Esophagus (tissue), 2 donors: ENCODE measurements at regions not wholly inside any gene's neighbourhood (a gene's known extent, or its start where the extent isn't known, plus 50 kb on each side); places are given as distances from the start of the nearest gene placed in this dataset.
A peak's percentile ranks its signal among the peaks of the same experiment; 100 is the strongest.
"Not testable (repeated sequence)": the region's sequence is repeated elsewhere in the genome, so short reads cannot be mapped to it uniquely, and the experiment has no call there.

Source experiments
- H3K27ac ChIP-seq, 2 donors: one replicate each; pipeline ENCODE4 v1.5.1; 2013; ENCODE audit warnings: low read depth in 2 of 2, mild to moderate bottlenecking in 2 of 2, inconsistent platforms in 1 of 2, low read length in 1 of 2, moderate library complexity in 1 of 2
- H3K27me3 ChIP-seq, 2 donors: one replicate each; pipeline ENCODE4 v1.6.1; 2013; ENCODE audit warnings: low read length in 2 of 2, control low read depth in 1 of 2, mild to moderate bottlenecking in 1 of 2; ENCODE audit not compliant: insufficient read depth in 2 of 2, control insufficient read depth in 1 of 2
- H3K36me3 ChIP-seq, 2 donors: one replicate each; pipeline ENCODE4 v1.6.1; 2013; ENCODE audit warnings: low read length in 1 of 2; ENCODE audit not compliant: control insufficient read depth in 2 of 2, insufficient read depth in 2 of 2
- H3K4me1 ChIP-seq, 2 donors: one replicate each; pipeline ENCODE4 v1.6.1; 2013; ENCODE audit warnings: low read length in 1 of 2; ENCODE audit not compliant: control insufficient read depth in 2 of 2, insufficient read depth in 2 of 2
- H3K4me3 ChIP-seq, 2 donors: one replicate each; pipeline ENCODE4 v1.5.1; 2013; ENCODE audit warnings: low read length in 2 of 2, mild to moderate bottlenecking in 2 of 2, low read depth in 1 of 2, moderate library complexity in 1 of 2
- H3K9me3 ChIP-seq, 2 donors: one replicate each; pipeline ENCODE4 v1.6.1; 2013; ENCODE audit warnings: mild to moderate bottlenecking in 2 of 2, low read depth in 1 of 2, low read length in 1 of 2, moderate library complexity in 1 of 2; ENCODE audit not compliant: control insufficient read depth in 2 of 2, insufficient read depth in 1 of 2
- WGBS, 2 donors: extraction: QIAGEN DNeasy Blood & Tissue Kit; methylation state at CpG; one replicate each; pipeline ENCODE4 v1.1.7; 2013; 5-methylcytosine and 5-hydroxymethylcytosine counted together
- donor health status: healthy with polysubstance abuse.
- donor health status: Bipolar disorder and iron deficiency.

- Histone ChIP-seq H3K4me1 (no peaks in the 10 kb centered on the region), H3K9me3 (no peaks in the 10 kb centered on the region), H3K4me3 (no peak overlapping the region), H3K27ac (no peak overlapping the region), H3K27me3 (no peaks in the 10 kb centered on the region), H3K36me3 (no peaks in the 10 kb centered on the region)
- 88 to 90% methylated on average over 5 of the region's 5 CpGs for WGBS, 2 donors
These were observed 133.2 kb downstream of the MRPL57 start for GRCh38 chr13:21309542-21310172.

- Histone ChIP-seq H3K27ac (no peak overlapping the region), H3K9me3 (no peaks in the 10 kb centered on the region), H3K27me3 (no peaks in the 10 kb centered on the region), H3K4me3 (no peak overlapping the region), H3K4me1 (no peaks in the 10 kb centered on the region), H3K36me3 (no peaks in the 10 kb centered on the region)
- WGBS, 2 donors, result 51 to 53% methylated on average over 3 of the region's 3 CpGs
These were observed 133.8 kb downstream of the MRPL57 start for GRCh38 chr13:21310220-21310619.

GRCh38 chr13:21314976-21315375 is 138.5 kb downstream of the MRPL57 start:
- H3K4me1 ChIP-seq, H3K27me3 ChIP-seq, H3K36me3 ChIP-seq, H3K9me3 ChIP-seq, H3K27ac ChIP-seq, H3K4me3 ChIP-seq: not testable (repeated sequence)
- 97 to 100% methylated on average over 1 of the region's 1 CpG for whole genome bisulfite sequencing, 2 donors

- H3K27me3 ChIP-seq, result no peaks in the 10 kb centered on the region
- H3K27ac ChIP-seq, result no peak overlapping the region
- H3K9me3 ChIP-seq, result no peaks in the 10 kb centered on the region
- peaks cover 0 to 2% of the 10 kb centered on the region in 2 donors for H3K36me3 ChIP-seq
- no peak overlapping the region for H3K4me3 ChIP-seq
- no peaks in the 10 kb centered on the region for H3K4me1 ChIP-seq
These were observed 139.9 kb downstream of the MRPL57 start for GRCh38 chr13:21316376-21316775.

GRCh38 chr13:21318891-21319532 is 140.1 kb downstream of the ZDHHC20 start:
- 58 to 61% methylated on average over 50 of the region's 50 CpGs for WGBS, 2 donors
- peak overlapping the region in 1 of 2 donors; percentile 19 for H3K4me3 ChIP-seq
- H3K9me3 ChIP-seq, result no peaks in the 10 kb centered on the region
- H3K4me1 ChIP-seq, result no peaks in the 10 kb centered on the region
- no peak overlapping the region for H3K27ac ChIP-seq
- no peaks in the 10 kb centered on the region for H3K27me3 ChIP-seq
- H3K36me3 ChIP-seq, result peaks cover 0 to 7% of the 10 kb centered on the region in 2 donors

- H3K36me3 ChIP-seq, result peaks cover 0 to 7% of the 10 kb centered on the region in 2 donors
- WGBS, 2 donors, result 97 to 98% methylated on average over 40 of the region's 40 CpGs
These were observed 139.0 kb downstream of the ZDHHC20 start for GRCh38 chr13:21319869-21320641.

GRCh38 chr13:21320642-21321034 is 138.5 kb downstream of the ZDHHC20 start:
- 89 to 90% methylated on average over 7 to 8 of the region's 8 CpGs for WGBS, 2 donors
- Histone ChIP-seq H3K27ac (no peak overlapping the region), H3K9me3 (no peaks in the 10 kb centered on the region), H3K27me3 (no peaks in the 10 kb centered on the region), H3K36me3 (peaks cover 0 to 7% of the 10 kb centered on the region in 2 donors), H3K4me1 (no peaks in the 10 kb centered on the region), H3K4me3 (no peak overlapping the region)

More at GRCh38 chr13:21319869-21320641, 139.0 kb downstream of the ZDHHC20 start:
- no peak overlapping the region for H3K4me3 ChIP-seq
- H3K4me1 ChIP-seq, result no peaks in the 10 kb centered on the region
- no peaks in the 10 kb centered on the region for H3K9me3 ChIP-seq
- no peaks in the 10 kb centered on the region for H3K27me3 ChIP-seq
- H3K27ac ChIP-seq, result no peak overlapping the region

GRCh38 chr13:21321269-21321668 is 137.8 kb downstream of the ZDHHC20 start:
- Histone ChIP-seq H3K4me3 (no peak overlapping the region), H3K9me3 (no peaks in the 10 kb centered on the region), H3K36me3 (peaks cover 0 to 7% of the 10 kb centered on the region in 2 donors), H3K27ac (no peak overlapping the region), H3K27me3 (no peaks in the 10 kb centered on the region), H3K4me1 (peaks cover 2 to 5% of the 10 kb centered on the region in 2 donors)
- 70 to 74% methylated on average over 7 of the region's 7 CpGs for WGBS, 2 donors

GRCh38 chr13:21322327-21322965 is 136.7 kb downstream of the ZDHHC20 start:
- no peaks in the 10 kb centered on the region for H3K9me3 ChIP-seq
- peaks cover 0 to 7% of the 10 kb centered on the region in 2 donors for H3K36me3 ChIP-seq
- no peak overlapping the region for H3K27ac ChIP-seq
- H3K27me3 ChIP-seq, result no peaks in the 10 kb centered on the region
- WGBS, 2 donors, result 78% methylated on average over 11 of the region's 11 CpGs
- no peak overlapping the region for H3K4me3 ChIP-seq
- H3K4me1 ChIP-seq, result peaks cover 3 to 5% of the 10 kb centered on the region in 2 donors
